ENCODE measurements at regions not wholly inside any gene's neighbourhood (a gene's known extent, or its start where the extent isn't known, plus 50 kb on each side); places are given as distances from the start of the nearest gene placed in this dataset.

DNA sequence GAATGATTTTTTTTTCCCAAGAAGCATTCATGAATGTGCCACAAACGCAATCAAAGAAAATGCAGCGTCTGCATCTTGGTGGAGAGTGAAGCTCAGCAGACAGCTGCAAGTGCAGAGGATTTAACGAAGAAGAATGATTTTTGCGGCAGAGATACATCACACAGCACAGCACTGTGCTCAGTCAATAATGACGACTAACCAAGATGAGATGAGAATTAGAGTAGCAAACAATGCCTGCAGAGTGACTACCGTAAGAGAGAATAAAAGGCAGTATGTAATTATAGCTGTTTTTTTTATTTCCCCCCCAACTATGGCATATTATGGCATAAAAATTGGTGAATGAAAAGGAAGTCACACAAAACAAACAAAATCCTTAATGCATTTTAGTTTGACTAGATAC is 218.0 kb upstream of the ROBO1 start:
- no peak for DNase-seq (ENCODE audit: extremely low spot score)
- ChIA-PET CTCF (interaction anchor here (0.9 kb wide), 1 partner anchor 18 kb away, joined by 3 read pairs; no protein-coding TSS in a partner anchor), POLR2A (no interaction called here)
- TF ChIP-seq, protein P1, sequence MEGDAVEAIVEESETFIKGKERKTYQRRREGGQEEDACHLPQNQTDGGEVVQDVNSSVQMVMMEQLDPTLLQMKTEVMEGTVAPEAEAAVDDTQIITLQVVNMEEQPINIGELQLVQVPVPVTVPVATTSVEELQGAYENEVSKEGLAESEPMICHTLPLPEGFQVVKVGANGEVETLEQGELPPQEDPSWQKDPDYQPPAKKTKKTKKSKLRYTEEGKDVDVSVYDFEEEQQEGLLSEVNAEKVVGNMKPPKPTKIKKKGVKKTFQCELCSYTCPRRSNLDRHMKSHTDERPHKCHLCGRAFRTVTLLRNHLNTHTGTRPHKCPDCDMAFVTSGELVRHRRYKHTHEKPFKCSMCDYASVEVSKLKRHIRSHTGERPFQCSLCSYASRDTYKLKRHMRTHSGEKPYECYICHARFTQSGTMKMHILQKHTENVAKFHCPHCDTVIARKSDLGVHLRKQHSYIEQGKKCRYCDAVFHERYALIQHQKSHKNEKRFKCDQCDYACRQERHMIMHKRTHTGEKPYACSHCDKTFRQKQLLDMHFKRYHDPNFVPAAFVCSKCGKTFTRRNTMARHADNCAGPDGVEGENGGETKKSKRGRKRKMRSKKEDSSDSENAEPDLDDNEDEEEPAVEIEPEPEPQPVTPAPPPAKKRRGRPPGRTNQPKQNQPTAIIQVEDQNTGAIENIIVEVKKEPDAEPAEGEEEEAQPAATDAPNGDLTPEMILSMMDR (IDR thresholded peaks at IDR 0.05; ENCODE audit: control extremely low read depth, extremely low read depth, low read depth, missing control alignments): no peak

DNA sequence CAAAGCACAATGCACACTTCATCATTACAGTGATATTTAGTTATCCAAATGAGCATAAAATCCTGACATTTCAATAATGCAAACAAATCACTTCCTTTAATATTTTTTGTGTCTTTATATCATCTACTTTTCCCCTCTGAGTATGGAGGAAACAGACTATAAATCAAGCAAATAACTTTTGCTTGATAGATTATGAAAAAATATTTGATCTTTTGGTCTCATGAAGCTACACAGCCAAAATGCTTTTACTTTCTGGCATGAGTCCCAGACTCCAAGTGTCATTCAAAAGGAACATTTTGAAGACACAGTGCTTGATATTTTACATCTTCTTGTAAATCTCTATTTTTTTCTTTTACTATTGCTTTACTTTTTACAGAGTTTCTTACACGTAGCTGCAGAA is 215.3 kb upstream of the ROBO1 start:
- ChIA-PET POLR2A (no interaction called here), CTCF (no interaction called here)
- no peak for DNase-seq (ENCODE audit: extremely low spot score)
- TF ChIP-seq, protein P1 (IDR thresholded peaks at IDR 0.05; ENCODE audit: control extremely low read depth, extremely low read depth, low read depth, missing control alignments): no peak

DNA sequence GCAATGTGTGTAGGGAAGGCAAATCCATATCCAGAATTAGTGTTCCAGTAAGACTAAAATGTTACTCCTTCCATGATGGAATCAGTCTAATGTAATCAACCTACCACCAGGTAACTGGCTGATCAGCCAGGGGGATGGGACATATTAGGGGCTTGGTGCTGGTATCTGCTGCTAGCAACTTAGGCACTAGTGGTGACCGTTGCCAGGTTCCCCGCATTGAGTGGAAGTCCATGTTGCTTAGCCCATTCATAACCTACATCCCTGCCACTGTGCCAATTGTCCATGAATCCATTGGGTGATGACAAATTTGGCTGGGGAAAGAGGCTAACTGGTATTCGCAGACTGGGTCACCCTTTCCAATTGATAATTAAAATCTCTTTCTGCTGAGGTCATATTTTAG is 212.2 kb upstream of the ROBO1 start:
- POLR2A ChIA-PET: no interaction called here
- CTCF ChIA-PET: interaction anchor here (1.8 kb wide), 1 partner anchor 9 kb away, joined by 3 read pairs; no protein-coding TSS in a partner anchor
- DNase-seq (ENCODE audit: extremely low spot score): no peak
- TF ChIP-seq, protein P1 (IDR thresholded peaks at IDR 0.05; ENCODE audit: control extremely low read depth, extremely low read depth, low read depth, missing control alignments): no peak

DNA sequence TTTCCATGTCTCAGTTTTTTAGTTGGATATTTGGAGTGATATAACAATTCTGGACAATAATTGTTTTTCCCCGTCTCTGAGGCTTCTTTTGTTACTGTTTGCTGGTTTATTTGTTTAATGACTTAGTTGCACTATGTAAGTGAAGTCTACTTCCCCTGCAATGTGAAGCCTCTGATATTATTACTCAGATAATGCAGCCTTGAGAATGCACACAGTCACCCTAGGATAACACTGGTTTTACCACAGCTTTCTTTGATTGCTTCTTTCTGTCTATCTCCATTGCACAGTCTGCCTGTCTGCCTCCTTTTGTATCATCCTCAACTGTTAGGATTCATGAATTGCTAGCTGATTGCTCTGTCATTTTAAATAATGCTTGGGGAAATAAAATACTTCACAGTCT is 208.7 kb upstream of the ROBO1 start:
- POLR2A ChIA-PET: no interaction called here
- no peak for DNase-seq (ENCODE audit: extremely low spot score)
- CTCF ChIA-PET: no interaction called here
- TF ChIP-seq, protein P1 (IDR thresholded peaks at IDR 0.05; ENCODE audit: control extremely low read depth, extremely low read depth, low read depth, missing control alignments): no peak

DNA sequence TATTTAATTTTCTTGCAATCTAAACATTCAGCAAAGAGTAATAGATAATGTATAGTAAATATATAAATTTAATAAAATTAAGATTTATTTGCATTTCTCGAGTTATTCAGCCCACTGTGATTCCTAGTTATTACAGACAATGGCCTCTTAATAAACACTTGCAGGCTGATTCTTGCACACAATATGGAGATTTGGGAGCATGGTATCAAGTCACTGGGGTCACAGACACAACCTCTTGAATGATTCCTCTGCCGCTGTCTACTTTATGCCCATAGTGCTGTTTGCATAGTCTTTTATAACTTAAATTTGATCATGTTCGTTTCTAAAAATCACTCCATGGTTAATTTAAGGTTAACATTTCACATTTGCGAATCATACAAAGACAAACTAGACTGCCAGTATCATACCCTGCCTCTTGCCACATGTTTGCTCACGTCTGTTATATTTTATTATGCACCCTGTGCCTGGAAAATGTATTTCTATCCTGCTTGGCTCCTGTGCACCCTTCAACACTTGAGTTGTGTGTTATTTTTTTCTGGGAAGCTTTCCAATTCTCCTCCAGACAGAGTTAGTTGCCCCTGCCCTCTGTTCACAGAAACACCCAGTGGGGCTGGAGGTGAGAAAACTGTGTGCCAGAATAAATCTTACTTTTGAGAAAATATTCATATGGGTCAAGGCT is 206.3 kb upstream of the ROBO1 start:
- POLR2A ChIA-PET: no interaction called here
- TF ChIP-seq, protein P1 (IDR thresholded peaks at IDR 0.05; ENCODE audit: control extremely low read depth, extremely low read depth, low read depth, missing control alignments): no peak
- DNase-seq (ENCODE audit: extremely low spot score): no peak
- CTCF ChIA-PET: no interaction called here

DNA sequence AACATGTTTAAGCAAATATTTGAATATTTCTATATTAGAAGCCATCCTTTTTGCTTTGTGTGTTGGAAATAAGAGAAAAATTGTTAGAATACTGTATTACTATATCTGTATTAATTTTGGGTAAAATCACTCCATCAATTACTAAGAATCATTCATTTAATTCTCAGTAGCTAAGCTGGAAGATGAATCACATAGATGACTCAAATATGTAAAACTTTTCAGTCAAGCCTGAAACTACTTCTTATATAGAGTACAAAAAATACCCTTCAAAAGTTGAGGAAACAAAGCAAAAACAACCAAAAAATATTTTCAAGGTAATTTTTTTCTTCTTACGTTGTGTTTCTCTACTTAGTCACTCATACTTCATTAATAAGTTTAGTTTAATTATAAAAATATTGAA is 205.7 kb upstream of the ROBO1 start:
- TF ChIP-seq, protein P1 (IDR thresholded peaks at IDR 0.05; ENCODE audit: control extremely low read depth, extremely low read depth, low read depth, missing control alignments): no peak
- ChIA-PET POLR2A (no interaction called here), CTCF (no interaction called here)
- DNase-seq (ENCODE audit: extremely low spot score): no peak
